HCT116 (cell line): ENCODE measurements at regions not wholly inside any gene's neighbourhood (a gene's known extent, or its start where the extent isn't known, plus 50 kb on each side); places are given as distances from the start of the nearest gene placed in this dataset.

Source experiments
- ATAC-seq: fragments of 200-7000 bp; cut with Tn5 transposase; 2 replicates; pipeline ENCODE4 v1.9.1; 2020; ENCODE audit warnings: mild to moderate bottlenecking, moderate library complexity
- BruUV-seq: library from RNA; stranded (reverse); fragments of 400-500 nt; replicated peaks from 2 replicates; lab custom pipeline; 2021; lab: Mats Ljungman, UMichigan
- CTCF ChIA-PET: fragments of 300-600 bp; sonication (Branson Sonifier 250); formaldehyde crosslinking; loops from one replicate; lab custom pipeline; 2021; ENCODE audit warnings: antibody characterized with exemption; lab: Charles Lee
- POLR2A ChIA-PET: fragments of 300-600, 350-600 bp; sonication (Branson Sonifier 250); formaldehyde crosslinking; loops from one replicate; lab custom pipeline; 2021; ENCODE audit warnings: antibody characterized with exemption; lab: Charles Lee
- RAD21 ChIA-PET, 2 experiments: fragments of 300-600 bp; sonication (Branson Sonifier 250); formaldehyde crosslinking; loops; one replicate each; lab custom pipeline; 2023; ENCODE audit warnings: low total read pairs in 2 of 2; ENCODE audit not compliant: uncharacterized antibody in 2 of 2, unreplicated experiment in 2 of 2, low non-redundant PET in 1 of 2; lab: Charles Lee
- DNase-seq: peaks from one replicate; pipeline ENCODE4 v3.0.0-alpha.2; 2010; ENCODE audit warnings: low read depth, low spot score
- H2AFZ ChIP-seq: fragments of 200-600 bp; shearing (Covaris generic), sonication (generic); 2 replicates; pipeline ENCODE4 v1.6.1; 2017; ENCODE audit warnings: low read depth, mixed run types, mixed read lengths, antibody characterized with exemption, low read length; ENCODE audit not compliant: poor library complexity, severe bottlenecking
- H3K27ac ChIP-seq: 2 replicates; pipeline ENCODE4 v1.5.1; 2012; ENCODE audit warnings: low read depth, low read length
- H3K27me3 ChIP-seq: fragments of 200-600 bp; sonication (generic); 2 replicates; pipeline ENCODE4 v1.6.1; 2016; ENCODE audit warnings: mixed run types, low read length, mixed read lengths; ENCODE audit not compliant: insufficient read depth
- H3K36me3 ChIP-seq, 2 experiments: fragments of 200-500 bp in 1 of 2; fragments of 200-600 bp in 1 of 2; sonication (Bioruptor generic) in 1 of 2; sonication (generic) in 1 of 2; 2 replicates each; pipeline versions ENCODE4 v1.5.1 to v1.6.1; 2014 to 2016; ENCODE audit warnings: low read length in 2 of 2, inconsistent platforms in 1 of 2, mixed read lengths in 1 of 2, mixed run types in 1 of 2; ENCODE audit not compliant: insufficient read depth in 2 of 2, control insufficient read depth in 1 of 2
- H3K4me1 ChIP-seq, 2 experiments: fragments of 200-600 bp in 1 of 2; sonication (generic) in 1 of 2; 2 replicates each; pipeline versions ENCODE4 v1.5.1 to v1.6.1; 2012 to 2017; ENCODE audit warnings: low read length in 2 of 2, inconsistent platforms in 1 of 2, mild to moderate bottlenecking in 1 of 2, mixed read lengths in 1 of 2, mixed run types in 1 of 2, moderate library complexity in 1 of 2; ENCODE audit not compliant: insufficient read depth in 2 of 2, control insufficient read depth in 1 of 2
- H3K4me2 ChIP-seq: fragments of 200-600 bp; sonication (generic); 2 replicates; pipeline ENCODE4 v1.6.1; 2017; ENCODE audit warnings: mixed run types, low read length, mixed read lengths
- H3K4me3 ChIP-seq, 2 experiments: fragments of 200-600 bp in 1 of 2; sonication (generic) in 1 of 2; replicated peaks in 1 of 2; 2 replicates each; pipeline ENCODE4 v1.5.1; 2011 to 2016; ENCODE audit warnings: low read length in 2 of 2, control low read depth in 1 of 2, low read depth in 1 of 2, mild to moderate bottlenecking in 1 of 2, mixed read lengths in 1 of 2, mixed run types in 1 of 2
- H3K79me2 ChIP-seq: fragments of 200-600 bp; sonication (generic); 2 replicates; pipeline ENCODE4 v1.6.1; 2017; ENCODE audit warnings: mild to moderate bottlenecking, mixed run types, low read length, moderate library complexity, mixed read lengths; ENCODE audit not compliant: insufficient read depth
- H3K9ac ChIP-seq: fragments of 200-600 bp; sonication (generic); 2 replicates; pipeline ENCODE4 v1.6.1; 2016; ENCODE audit warnings: low read length, mixed read lengths
- H3K9me2 ChIP-seq: fragments of 200-600 bp; sonication (generic), shearing (Covaris generic); 2 replicates; pipeline ENCODE4 v1.6.1; 2017; ENCODE audit warnings: mixed run types, mild to moderate bottlenecking, moderate library complexity; ENCODE audit not compliant: insufficient read depth
- H3K9me3 ChIP-seq, 2 experiments: fragments of 200-500 bp in 1 of 2; fragments of 200-600 bp in 1 of 2; sonication (Bioruptor generic) in 1 of 2; sonication (generic) in 1 of 2; 2 replicates each; pipeline ENCODE4 v1.6.1; 2014 to 2017; ENCODE audit warnings: low read length in 2 of 2, mixed read lengths in 2 of 2, inconsistent platforms in 1 of 2, low read depth in 1 of 2, mild to moderate bottlenecking in 1 of 2, mixed run types in 1 of 2, moderate library complexity in 1 of 2; ENCODE audit not compliant: control insufficient read depth in 1 of 2, insufficient read depth in 1 of 2
- H4K20me1 ChIP-seq: fragments of 200-600 bp; sonication (generic), shearing (Covaris generic); 2 replicates; pipeline ENCODE4 v1.6.1; 2017; ENCODE audit warnings: mixed run types, mild to moderate bottlenecking, moderate library complexity; ENCODE audit not compliant: insufficient read depth
- CEBPB ChIP-seq: IDR thresholded peaks from 2 replicates; pipeline ENCODE4 v1.6.1; 2012; ENCODE audit warnings: low read depth
- CTCF ChIP-seq, 3 experiments: fragments of 200-600 bp in 1 of 3; sonication (generic) in 1 of 3; IDR thresholded peaks in 2 of 3; conservative IDR thresholded peaks in 1 of 3; 2 replicates each; pipeline ENCODE4 v1.5.1; 2012 to 2017; ENCODE audit warnings: low read depth in 2 of 3, low read length in 2 of 3, antibody characterized with exemption in 1 of 3, borderline replicate concordance in 1 of 3, control low read depth in 1 of 3, mild to moderate bottlenecking in 1 of 3, mixed read lengths in 1 of 3, mixed run types in 1 of 3, moderate library complexity in 1 of 3; ENCODE audit not compliant: insufficient read depth in 1 of 3
- EZH2 ChIP-seq: fragments of 200-600 bp; sonication (generic); IDR thresholded peaks from 2 replicates; pipeline ENCODE4 v1.6.1; 2017; ENCODE audit warnings: antibody characterized with exemption, mixed run types
- FOSL1 ChIP-seq: IDR thresholded peaks from 2 replicates; pipeline ENCODE4 v1.6.1; 2012; ENCODE audit warnings: low read depth
- POLR2A ChIP-seq: IDR thresholded peaks from 2 replicates; pipeline ENCODE4 v1.7.0; 2011; ENCODE audit warnings: borderline replicate concordance; ENCODE audit not compliant: insufficient read depth, insufficient read length; ENCODE audit errors: extremely low read depth
- SIN3A ChIP-seq: IDR thresholded peaks from 2 replicates; pipeline ENCODE4 v1.6.1; 2012; ENCODE audit warnings: low read depth
- TCF7L2 ChIP-seq: IDR thresholded peaks from 2 replicates; pipeline ENCODE4 v1.7.0; 2011; ENCODE audit warnings: borderline replicate concordance, inconsistent platforms; ENCODE audit not compliant: insufficient read depth, insufficient read length; ENCODE audit errors: extremely low read depth
- ZFX ChIP-seq: fragments of 450-650 bp; IDR thresholded peaks from 2 replicates; pipeline ENCODE4 v1.6.1; 2017
- ZNF274 ChIP-seq: fragments of 200-500 bp; sonication (Bioruptor generic); IDR thresholded peaks from 2 replicates; pipeline ENCODE4 v1.6.1; 2014; ENCODE audit warnings: mild to moderate bottlenecking, low read depth, low read length, inconsistent platforms
- intact Hi-C: fragments of 100-400 bp; cut with micrococcal nuclease; formaldehyde crosslinking; loops from 2 replicates; pipeline ENCODE4 v1.10.0; 2022

DNA sequence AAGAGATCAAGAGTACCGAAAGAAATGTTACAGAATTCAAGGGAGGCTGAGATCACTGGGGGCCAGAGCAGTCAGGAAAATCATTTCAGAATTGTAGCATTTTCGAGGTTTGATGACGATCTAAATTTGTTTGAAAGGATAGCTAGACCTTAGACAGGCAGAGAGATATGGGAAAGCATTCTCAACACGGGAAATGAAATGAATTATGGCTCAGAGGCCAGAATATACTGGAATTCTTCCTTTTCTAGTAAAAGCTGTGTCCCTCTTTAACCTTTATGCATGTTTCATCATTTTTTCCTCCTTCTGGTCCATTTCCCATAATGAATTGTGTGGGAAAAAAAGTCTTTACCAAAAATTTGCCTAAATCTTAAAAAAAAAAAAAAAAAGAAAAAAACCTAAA lies 78.8 kb downstream of the NABP1 start (continued):
- TF ChIP-seq FOSL1: no peak
- TF ChIP-seq CEBPB: no peak
- no peak for TF ChIP-seq CTCF (IDR thresholded peaks at IDR 0.05 in 2 of 3, conservative IDR thresholded peaks at IDR 0.05 in 1 of 3; ENCODE audit: borderline replicate concordance in 1 of 3, insufficient read depth in 1 of 3, low read depth in 2 of 3, low read length in 2 of 3)

DNA sequence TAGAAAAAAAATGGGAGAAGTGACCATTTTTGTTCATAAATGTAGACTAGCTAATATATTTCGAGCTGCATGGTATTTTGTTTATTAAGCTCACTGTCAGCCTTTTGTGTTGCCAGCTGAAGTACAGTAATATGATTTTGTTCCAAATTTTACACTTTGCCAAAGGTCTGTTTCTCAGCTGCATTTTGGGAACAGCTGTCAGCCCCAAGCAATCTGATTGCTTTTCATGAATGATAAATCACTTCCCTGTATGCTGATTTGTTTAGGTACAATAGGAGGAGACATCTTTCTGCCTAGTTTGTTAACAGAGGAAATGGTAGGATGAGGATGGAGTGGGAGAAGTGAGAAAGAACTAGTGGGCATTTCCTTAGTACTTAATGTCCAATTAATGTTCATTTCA lies 79.3 kb downstream of the NABP1 start:
- no peak for DNase-seq
- H3K9me3 ChIP-seq: no peaks in the 10 kb centered on the region
- no peak for ATAC-seq
- CTCF ChIA-PET: interaction anchor here (1.7 to 3.1 kb wide), 2 partner anchors 182 to 405 kb away, joined by 4 to 28 read pairs; no protein-coding TSS in a partner anchor
- H3K4me2 ChIP-seq: no peak overlapping the region
- H3K36me3 ChIP-seq: no peaks in the 10 kb centered on the region
- peaks cover 3 to 12% of the 10 kb centered on the region in 2 experiments; a peak in 3 of 4 replicates for H3K4me1 ChIP-seq
- no peaks in the 10 kb centered on the region for H3K79me2 ChIP-seq
- peak overlapping the region; percentile 79 for H2AFZ ChIP-seq
- no TSS peak for BruUV-seq
- H3K27me3 ChIP-seq: no peaks in the 10 kb centered on the region
- POLR2A ChIA-PET: interaction anchor here (0.5 kb wide), 1 partner anchor 15 kb away, joined by 4 read pairs; no protein-coding TSS in a partner anchor
- H3K9me2 ChIP-seq: no peaks in the 10 kb centered on the region
- no peak for TF ChIP-seq ZFX
- no peak for TF ChIP-seq EZH2
- TF ChIP-seq ZNF274: no peak
- no peak for TF ChIP-seq TCF7L2
- no peak for TF ChIP-seq CTCF (IDR thresholded peaks at IDR 0.05 in 2 of 3, conservative IDR thresholded peaks at IDR 0.05 in 1 of 3; ENCODE audit: borderline replicate concordance in 1 of 3, insufficient read depth in 1 of 3, low read depth in 2 of 3, low read length in 2 of 3)
- no peak for TF ChIP-seq POLR2A
- TF ChIP-seq FOSL1: no peak
- TF ChIP-seq SIN3A: no peak
- no peak overlapping the region for H3K4me3 ChIP-seq
- no peak overlapping the region for H3K9ac ChIP-seq
- RAD21 ChIA-PET: interaction anchor here in 1 of 2 experiments (1.5 kb wide), 1 partner anchor 406 kb away, joined by 3 read pairs; no protein-coding TSS in a partner anchor
- H3K27ac ChIP-seq: no peak overlapping the region
- H4K20me1 ChIP-seq: no peaks in the 10 kb centered on the region
- intact Hi-C loops: no loop called here
